ENCODE measurements at regions not wholly inside any gene's neighbourhood (a gene's known extent, or its start where the extent isn't known, plus 50 kb on each side); places are given as distances from the start of the nearest gene placed in this dataset.

DNA sequence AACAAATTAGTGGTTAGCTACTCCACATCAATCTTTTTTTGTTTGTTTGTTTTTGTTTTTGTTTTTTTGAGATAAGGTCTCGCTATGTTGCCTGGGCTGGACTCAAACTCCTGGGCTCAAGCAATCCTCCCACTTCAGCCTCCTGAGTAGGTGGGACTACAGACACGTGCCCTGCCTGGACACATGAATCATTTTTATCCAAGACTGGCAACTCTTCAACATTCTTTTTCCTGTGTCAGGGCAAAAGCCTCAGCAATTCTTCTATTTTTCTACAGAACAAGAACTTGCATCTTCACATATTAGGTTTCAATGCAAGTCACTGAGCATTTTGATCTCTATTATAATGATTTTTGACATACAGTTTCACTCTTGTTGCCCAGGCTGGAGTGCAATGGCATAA is 76.8 kb upstream of the LRCH1 start:
- Histone ChIP-seq H4K20me1 (ENCODE audit: control insufficient read depth, insufficient read depth, insufficient read length) (no peaks in the 10 kb centered on the region), H3K4ac (ENCODE audit: low read depth, low read length) (no peak overlapping the region), H2BK120ac (ENCODE audit: low read depth, low read length, poor library complexity, severe bottlenecking) (no peak overlapping the region), H2AK5ac (ENCODE audit: insufficient read length, low read length) (no peak overlapping the region), H3K56ac (ENCODE audit: insufficient read length, low read depth, low read length) (no peak overlapping the region), H3K27ac (ENCODE audit: insufficient read length, low read depth, low read length) (no peak overlapping the region), H3K79me2 (ENCODE audit: insufficient read depth, low read length) (no peaks in the 10 kb centered on the region), H2AFZ (ENCODE audit: low read length) (no peak overlapping the region), H3K79me1 (ENCODE audit: insufficient read depth, low read depth, low read length, poor library complexity, severe bottlenecking) (no peaks in the 10 kb centered on the region), H3K9me3 (ENCODE audit: control insufficient read depth, low read depth, low read length) (no peaks in the 10 kb centered on the region), H4K91ac (ENCODE audit: insufficient read length, low read depth, low read length) (no peak overlapping the region), H3K4me1 (ENCODE audit: insufficient read depth, low read length) (no peaks in the 10 kb centered on the region), H3K4me2 (ENCODE audit: insufficient read depth, insufficient read length, low read length) (no peak overlapping the region), H3K23me2 (ENCODE audit: insufficient read length, low read depth, low read length, poor library complexity, severe bottlenecking) (no peaks in the 10 kb centered on the region), H3K27me3 (ENCODE audit: insufficient read depth, low read length) (no peaks in the 10 kb centered on the region), H3K9ac (ENCODE audit: extremely low read depth, insufficient read length, low read length) (no peak overlapping the region), H2BK12ac (ENCODE audit: insufficient read length, low read depth, low read length) (no peak overlapping the region), H4K5ac (ENCODE audit: insufficient read length, low read depth, low read length) (no peak overlapping the region), H2BK15ac (ENCODE audit: low read depth, low read length) (no peak overlapping the region), H3K18ac (ENCODE audit: insufficient read length, low read depth, low read length) (no peak overlapping the region), H2BK20ac (ENCODE audit: low read depth, low read length, poor library complexity, severe bottlenecking) (no peak overlapping the region), H3K23ac (ENCODE audit: insufficient read length, low read depth, low read length) (no peak overlapping the region), H2BK5ac (ENCODE audit: insufficient read length, low read length) (no peak overlapping the region), H3K14ac (ENCODE audit: insufficient read depth, low read length) (no peak overlapping the region), H3T11ph (ENCODE audit: low read length) (no peak overlapping the region), H4K8ac (replicated peaks; ENCODE audit: insufficient read length, low read depth, low read length) (no peak overlapping the region)
- no peak overlapping the region for H3K4me3 Mint-ChIP-seq
- DNase-seq = no peak
- no CpG with 5 or more reads among the region's 2 CpGs for WGBS (ENCODE audit: extremely low coverage, insufficient read length, low lambda C conversion rate)
- no peaks in the 10 kb centered on the region; a peak in 1 of 5 replicates for H3K9me3 Mint-ChIP-seq
- H3K27ac Mint-ChIP-seq = no peak overlapping the region
- H3K27me3 Mint-ChIP-seq (ENCODE audit: low read depth) = no peaks in the 10 kb centered on the region; the same call in 1 of the 2 replicates
- H3K4me1 Mint-ChIP-seq = peaks cover 4 to 7% of the 10 kb centered on the region in 2 experiments; a peak in 2 of 4 replicates
- no peak for TF ChIP-seq CTCF (conservative IDR thresholded peaks at IDR 0.05)
- H3K36me3 Mint-ChIP-seq (ENCODE audit: insufficient read depth in 1 of 3, low read depth in 3 of 3) = no peaks in the 10 kb centered on the region
